NCI-H2227 (cell line): ENCODE measurements at regions not wholly inside any gene's neighbourhood (a gene's known extent, or its start where the extent isn't known, plus 50 kb on each side); places are given as distances from the start of the nearest gene placed in this dataset.
"Not testable (repeated sequence)": the region's sequence is repeated elsewhere in the genome, so short reads cannot be mapped to it uniquely, and the experiment has no call there.

Source experiments
- DNase-seq: peaks from one replicate; lab custom pipeline; 2025; ENCODE audit not compliant: unreplicated experiment; lab: John Stamatoyannopoulos, UW

- DNase-seq, result no peak
Measured at GRCh38 chr4:138804711-138805110, 210.9 kb upstream of the NOCT start.

GRCh38 chr4:138803051-138803450 lies 212.5 kb upstream of the NOCT start:
- DNase-seq, result no peak

GRCh38 chr4:138802499-138802898 lies 213.1 kb upstream of the NOCT start:
- no peak for DNase-seq

- no peak for DNase-seq
Measured at GRCh38 chr4:138800421-138800820, 215.2 kb upstream of the NOCT start.

GRCh38 chr4:138798404-138798803 lies 217.2 kb upstream of the NOCT start:
- DNase-seq, result no peak

- DNase-seq, result no peak
Measured at GRCh38 chr4:138797646-138798045, 217.9 kb upstream of the NOCT start.

GRCh38 chr4:138796761-138797160 lies 218.8 kb upstream of the NOCT start:
- DNase-seq, result no peak

- DNase-seq, result no peak
Measured at GRCh38 chr4:138790706-138791340, 224.8 kb upstream of the NOCT start.

GRCh38 chr4:138789796-138790195 lies 225.8 kb upstream of the NOCT start:
- DNase-seq, result no peak

GRCh38 chr4:138788857-138789256 lies 226.7 kb upstream of the NOCT start:
- DNase-seq, result no peak

- no peak for DNase-seq
Measured at GRCh38 chr4:138788267-138788790, 227.3 kb upstream of the NOCT start.

GRCh38 chr4:138779761-138780160 lies 235.8 kb upstream of the NOCT start:
- not testable (repeated sequence) for DNase-seq

GRCh38 chr4:138775890-138776289 lies 239.7 kb upstream of the NOCT start:
- no peak for DNase-seq

GRCh38 chr4:138775489-138775888 lies 240.1 kb upstream of the NOCT start:
- no peak for DNase-seq

GRCh38 chr4:138774940-138775339 lies 240.6 kb upstream of the NOCT start:
- no peak for DNase-seq

GRCh38 chr4:138774125-138774524 lies 241.5 kb upstream of the NOCT start:
- not testable (repeated sequence) for DNase-seq

GRCh38 chr4:138773321-138773720 lies 242.3 kb upstream of the NOCT start:
- no peak for DNase-seq

GRCh38 chr4:138772366-138772765 lies 243.2 kb upstream of the NOCT start:
- DNase-seq, result no peak

GRCh38 chr4:138770818-138771217 lies 244.8 kb upstream of the NOCT start:
- DNase-seq, result no peak

GRCh38 chr4:138766332-138766731 lies 249.2 kb upstream of the NOCT start:
- no peak for DNase-seq

- DNase-seq, result no peak
Measured at GRCh38 chr4:138765442-138765841, 250.1 kb upstream of the NOCT start.

- no peak for DNase-seq
Measured at GRCh38 chr4:138761638-138762220, 253.9 kb upstream of the NOCT start.

- no peak for DNase-seq
Measured at GRCh38 chr4:138759554-138759902, 256.1 kb upstream of the NOCT start.
